ENCODE measurements at regions not wholly inside any gene's neighbourhood (a gene's known extent, or its start where the extent isn't known, plus 50 kb on each side); places are given as distances from the start of the nearest gene placed in this dataset.

DNA sequence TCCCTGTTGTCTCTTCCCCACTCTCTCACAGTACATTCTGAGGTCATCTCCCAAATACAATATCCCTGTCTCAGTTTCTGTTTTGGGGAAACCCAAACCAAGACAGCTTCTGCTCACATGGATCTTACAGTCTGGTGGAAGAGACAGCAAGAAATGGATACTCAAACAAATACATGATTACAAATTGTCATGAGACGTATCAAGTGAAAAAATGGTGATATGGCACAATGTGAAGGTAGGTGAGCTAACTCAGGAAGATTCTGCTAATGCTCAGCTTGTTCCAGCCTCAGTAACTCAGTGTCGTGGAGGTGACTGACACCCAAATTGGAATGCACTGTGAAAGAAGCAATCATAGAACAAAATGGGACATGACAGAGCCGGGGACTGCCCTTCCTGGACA lies 68.3 kb downstream of the CHST1 start:
- Mint-ChIP-seq H3K27ac (ENCODE audit: unreplicated experiment) (no peak overlapping the region), H3K36me3 (ENCODE audit: insufficient read depth, unreplicated experiment) (no peaks in the 10 kb centered on the region), H3K9me3 (ENCODE audit: low read depth, unreplicated experiment) (no peaks in the 10 kb centered on the region), H3K4me1 (ENCODE audit: low read depth, unreplicated experiment) (no peaks in the 10 kb centered on the region), H3K27me3 (ENCODE audit: unreplicated experiment) (peaks cover 100% of the 10 kb centered on the region), H3K4me3 (ENCODE audit: low read depth, unreplicated experiment) (no peak overlapping the region)
- no peak for DNase-seq
- CTCF ChIA-PET: no interaction called here
- no peak for TF ChIP-seq CTCF (IDR thresholded peaks at IDR 0.05; ENCODE audit: unreplicated experiment)
- no TSS peak for BruUV-seq (replicated peaks)
- intact Hi-C loops (cut with micrococcal nuclease; ENCODE audit: unreplicated experiment): no loop called here

- CTCF ChIA-PET: no interaction called here
- no peak for DNase-seq
- Mint-ChIP-seq H3K9me3 (ENCODE audit: low read depth, unreplicated experiment) (no peaks in the 10 kb centered on the region), H3K4me1 (ENCODE audit: low read depth, unreplicated experiment) (no peaks in the 10 kb centered on the region), H3K27ac (ENCODE audit: unreplicated experiment) (no peak overlapping the region), H3K27me3 (ENCODE audit: unreplicated experiment) (peaks cover 100% of the 10 kb centered on the region), H3K4me3 (ENCODE audit: low read depth, unreplicated experiment) (no peak overlapping the region), H3K36me3 (ENCODE audit: insufficient read depth, unreplicated experiment) (no peaks in the 10 kb centered on the region)
- no TSS peak for BruUV-seq (replicated peaks)
- no peak for TF ChIP-seq CTCF (IDR thresholded peaks at IDR 0.05; ENCODE audit: unreplicated experiment)
- intact Hi-C loops (cut with micrococcal nuclease; ENCODE audit: unreplicated experiment): no loop called here
Observed at GRCh38 chr11:45596571-45596970, 68.9 kb downstream of the CHST1 start.

DNA sequence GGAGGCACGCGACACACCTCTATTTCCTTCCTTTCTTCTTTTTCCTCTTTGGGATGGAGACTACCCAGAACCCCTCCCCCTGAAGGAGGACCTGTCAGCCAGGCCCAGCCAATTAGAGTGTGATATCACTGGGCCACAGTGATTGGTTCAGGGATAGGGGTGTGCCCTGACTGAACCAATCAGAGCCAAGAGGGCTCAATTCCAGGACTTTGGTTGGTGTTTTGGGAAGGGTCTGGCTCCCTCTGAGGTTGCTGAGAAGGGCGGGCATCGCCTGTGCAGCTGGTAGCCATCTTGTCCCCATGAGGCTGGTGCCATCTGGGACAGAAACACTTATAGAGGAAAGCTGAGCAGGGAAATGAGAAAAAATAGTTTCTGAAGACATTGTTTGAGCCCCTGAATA lies 71.4 kb downstream of the CHST1 start:
- no peak for TF ChIP-seq CTCF (IDR thresholded peaks at IDR 0.05; ENCODE audit: unreplicated experiment)
- Mint-ChIP-seq H3K27ac (ENCODE audit: unreplicated experiment) (no peak overlapping the region), H3K27me3 (ENCODE audit: unreplicated experiment) (peaks cover 100% of the 10 kb centered on the region), H3K4me1 (ENCODE audit: low read depth, unreplicated experiment) (no peaks in the 10 kb centered on the region), H3K36me3 (ENCODE audit: insufficient read depth, unreplicated experiment) (no peaks in the 10 kb centered on the region), H3K9me3 (ENCODE audit: low read depth, unreplicated experiment) (no peaks in the 10 kb centered on the region), H3K4me3 (ENCODE audit: low read depth, unreplicated experiment) (no peak overlapping the region)
- CTCF ChIA-PET: no interaction called here
- DNase-seq: no peak
- BruUV-seq (replicated peaks): no TSS peak
- intact Hi-C loops (cut with micrococcal nuclease; ENCODE audit: unreplicated experiment): no loop called here

GRCh38 chr11:45592636-45593035 lies 72.8 kb downstream of the CHST1 start:
- DNase-seq: no peak
- no peak overlapping the region for H3K4me3 Mint-ChIP-seq (ENCODE audit: low read depth, unreplicated experiment)
- H3K27me3 Mint-ChIP-seq (ENCODE audit: unreplicated experiment): peaks cover 100% of the 10 kb centered on the region
- H3K9me3 Mint-ChIP-seq (ENCODE audit: low read depth, unreplicated experiment): no peaks in the 10 kb centered on the region
- no peaks in the 10 kb centered on the region for H3K4me1 Mint-ChIP-seq (ENCODE audit: low read depth, unreplicated experiment)
- no TSS peak for BruUV-seq (replicated peaks)
- no peaks in the 10 kb centered on the region for H3K36me3 Mint-ChIP-seq (ENCODE audit: insufficient read depth, unreplicated experiment)
- intact Hi-C loops (cut with micrococcal nuclease; ENCODE audit: unreplicated experiment): no loop called here
- TF ChIP-seq CTCF (IDR thresholded peaks at IDR 0.05; ENCODE audit: unreplicated experiment): no peak
- CTCF ChIA-PET: interaction anchor here (0.8 kb wide), 1 partner anchor 179 kb away, joined by 3 read pairs; no protein-coding TSS in a partner anchor
- H3K27ac Mint-ChIP-seq (ENCODE audit: unreplicated experiment): no peak overlapping the region

Measured in Calu3 (cell line).